Transverse colon (tissue), 4 donors: ENCODE measurements at regions not wholly inside any gene's neighbourhood (a gene's known extent, or its start where the extent isn't known, plus 50 kb on each side); places are given as distances from the start of the nearest gene placed in this dataset.

Source experiments
- DNase-seq: peaks from one replicate; pipeline ENCODE4 v3.0.0-alpha.2; 2019
- H3K27ac ChIP-seq, 4 donors: fragments of 200-600 bp; sonication (generic); 2 replicates each; pipeline ENCODE4 v1.5.1; 2016 to 2018; ENCODE audit warnings: inconsistent platforms in 4 of 4
- H3K27me3 ChIP-seq: fragments of 200-600 bp; sonication (generic); 2 replicates; pipeline ENCODE4 v1.5.1; 2017; ENCODE audit warnings: inconsistent platforms
- H3K36me3 ChIP-seq, 4 donors: fragments of 200-600 bp; sonication (generic); 2 replicates each; pipeline ENCODE4 v1.5.1; 2017 to 2019; ENCODE audit warnings: inconsistent platforms in 4 of 4
- H3K4me1 ChIP-seq, 4 donors: fragments of 200-600 bp; sonication (generic); 2 replicates each; pipeline ENCODE4 v1.5.1; 2017 to 2020; ENCODE audit warnings: inconsistent platforms in 4 of 4
- H3K4me3 ChIP-seq, 4 donors: fragments of 200-600 bp; sonication (generic); 1 replicate in 1 of 4; 2 replicates in 3 of 4; pipeline versions ENCODE4 v1.5.1 to v1.6.1; 2017 to 2019; ENCODE audit warnings: inconsistent platforms in 4 of 4
- H3K9me3 ChIP-seq, 2 donors: fragments of 200-600 bp; sonication (generic); 2 replicates each; pipeline ENCODE4 v1.5.1; 2017 to 2019; ENCODE audit warnings: inconsistent platforms in 2 of 2
- EP300 ChIP-seq: sonication (generic); formaldehyde crosslinking; IDR thresholded peaks from one replicate; pipeline ENCODE4 v1.6.1; 2017; ENCODE audit warnings: antibody characterized with exemption, low read depth
- POLR2A ChIP-seq: fragments of 450-650 bp; IDR thresholded peaks from one replicate; pipeline ENCODE4 v1.6.1; 2016; ENCODE audit warnings: antibody characterized with exemption, mild to moderate bottlenecking, moderate library complexity
- POLR2AphosphoS5 ChIP-seq, 3 donors: sonication (generic); formaldehyde crosslinking; IDR thresholded peaks; one replicate each; pipeline ENCODE4 v1.6.1; 2016; ENCODE audit warnings: antibody characterized with exemption in 3 of 3
- WGBS, 2 donors: methylation state at CpG; one replicate each; pipeline ENCODE4 v1.1.5; 2018; ENCODE audit warnings: low coverage in 1 of 2; 5-methylcytosine and 5-hydroxymethylcytosine counted together
- in situ Hi-C, 4 donors: fragments of 200-750 bp; cut with MboI; loops; one replicate each; pipeline versions ENCODE4 v1.15.0 to v1.15.1; 2017; ENCODE audit warnings: low sequenced_read_pairs in 3 of 4, low pct_ligation_motif_present in 1 of 4, low pct_unique_long_range_greater_than_20kb in 1 of 4
- intact Hi-C: fragments of 100-400 bp; cut with DNase I; formaldehyde crosslinking; loops from one replicate; pipeline ENCODE4 v1.15.1; 2023; ENCODE audit warnings: low total_unique reads
- TF ChIP-seq, protein P1 (sequence below), 5 experiments: fragments of 200-600 bp in 3 of 5; fragments of 450-650 bp in 2 of 5; sonication (generic) in 3 of 5; IDR thresholded peaks; 1 replicate in 2 of 5; 2 replicates in 3 of 5; pipeline ENCODE4 v1.5.1; 2016 to 2017; ENCODE audit warnings: antibody characterized with exemption in 5 of 5, inconsistent platforms in 3 of 5, mild to moderate bottlenecking in 2 of 5, moderate library complexity in 1 of 5

DNA sequence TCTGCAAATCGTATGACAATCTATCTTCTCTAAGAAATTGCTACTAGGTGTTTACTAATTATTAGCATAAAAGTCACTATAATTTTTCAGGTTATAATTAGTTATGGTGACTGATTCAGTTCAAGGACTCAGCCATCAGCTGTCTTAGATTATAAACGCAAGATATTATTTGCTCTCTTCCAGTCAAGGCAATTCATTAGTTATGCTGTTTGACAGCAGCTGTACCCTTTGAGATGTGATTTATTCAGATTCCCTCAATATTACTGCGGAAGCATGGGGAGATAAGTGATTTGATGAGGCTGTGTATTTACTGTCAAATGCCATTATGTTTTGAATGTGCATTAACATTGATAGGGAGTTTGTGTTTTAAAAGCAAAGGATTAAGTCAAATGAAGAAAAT is 558.9 kb upstream of the FSIP2 start:
- Histone ChIP-seq H3K9me3 (no peaks in the 10 kb centered on the region), H3K36me3 (no peaks in the 10 kb centered on the region), H3K4me1 (no peaks in the 10 kb centered on the region), H3K4me3 (no peak overlapping the region), H3K27ac (no peak overlapping the region), H3K27me3 (no peaks in the 10 kb centered on the region)
- WGBS, 2 donors: 58 to 61% methylated on average over 3 of the region's 3 CpGs
- TF ChIP-seq, protein P1, sequence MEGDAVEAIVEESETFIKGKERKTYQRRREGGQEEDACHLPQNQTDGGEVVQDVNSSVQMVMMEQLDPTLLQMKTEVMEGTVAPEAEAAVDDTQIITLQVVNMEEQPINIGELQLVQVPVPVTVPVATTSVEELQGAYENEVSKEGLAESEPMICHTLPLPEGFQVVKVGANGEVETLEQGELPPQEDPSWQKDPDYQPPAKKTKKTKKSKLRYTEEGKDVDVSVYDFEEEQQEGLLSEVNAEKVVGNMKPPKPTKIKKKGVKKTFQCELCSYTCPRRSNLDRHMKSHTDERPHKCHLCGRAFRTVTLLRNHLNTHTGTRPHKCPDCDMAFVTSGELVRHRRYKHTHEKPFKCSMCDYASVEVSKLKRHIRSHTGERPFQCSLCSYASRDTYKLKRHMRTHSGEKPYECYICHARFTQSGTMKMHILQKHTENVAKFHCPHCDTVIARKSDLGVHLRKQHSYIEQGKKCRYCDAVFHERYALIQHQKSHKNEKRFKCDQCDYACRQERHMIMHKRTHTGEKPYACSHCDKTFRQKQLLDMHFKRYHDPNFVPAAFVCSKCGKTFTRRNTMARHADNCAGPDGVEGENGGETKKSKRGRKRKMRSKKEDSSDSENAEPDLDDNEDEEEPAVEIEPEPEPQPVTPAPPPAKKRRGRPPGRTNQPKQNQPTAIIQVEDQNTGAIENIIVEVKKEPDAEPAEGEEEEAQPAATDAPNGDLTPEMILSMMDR (IDR thresholded peaks at IDR 0.05): no peak
- in situ Hi-C loops: no loop called here
- no peak for DNase-seq
- intact Hi-C loops: no loop called here

DNA sequence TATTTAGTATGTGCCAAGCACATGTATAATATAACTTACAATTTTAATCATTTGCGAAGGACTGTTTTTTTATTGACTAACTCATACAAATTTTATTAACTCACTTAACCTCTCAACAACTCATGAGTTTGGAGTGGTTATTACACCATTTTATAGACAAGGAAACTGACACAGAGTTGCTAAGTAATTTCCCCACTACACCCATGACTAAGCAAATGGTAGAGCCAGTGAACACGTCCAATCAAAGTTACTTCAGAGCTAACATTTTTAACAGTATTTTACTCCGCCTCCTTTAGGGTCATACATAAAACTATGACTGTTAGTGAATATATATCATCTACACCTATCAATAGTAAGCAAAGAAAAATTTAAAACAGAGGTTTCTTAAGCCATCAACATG is 556.7 kb upstream of the FSIP2 start:
- intact Hi-C loops: no loop called here
- no peak for TF ChIP-seq POLR2AphosphoS5 (IDR thresholded peaks at IDR 0.05)
- no peak for TF ChIP-seq EP300
- TF ChIP-seq, protein P1 (IDR thresholded peaks at IDR 0.05): no peak
- no peak for TF ChIP-seq POLR2A
- in situ Hi-C loops: no loop called here
- Histone ChIP-seq H3K9me3 (no peaks in the 10 kb centered on the region), H3K4me3 (no peak overlapping the region), H3K4me1 (no peaks in the 10 kb centered on the region), H3K27ac (no peak overlapping the region), H3K27me3 (no peaks in the 10 kb centered on the region), H3K36me3 (no peaks in the 10 kb centered on the region)
- 76 to 79% methylated on average over 3 of the region's 3 CpGs for WGBS, 2 donors
- no peak for DNase-seq

DNA sequence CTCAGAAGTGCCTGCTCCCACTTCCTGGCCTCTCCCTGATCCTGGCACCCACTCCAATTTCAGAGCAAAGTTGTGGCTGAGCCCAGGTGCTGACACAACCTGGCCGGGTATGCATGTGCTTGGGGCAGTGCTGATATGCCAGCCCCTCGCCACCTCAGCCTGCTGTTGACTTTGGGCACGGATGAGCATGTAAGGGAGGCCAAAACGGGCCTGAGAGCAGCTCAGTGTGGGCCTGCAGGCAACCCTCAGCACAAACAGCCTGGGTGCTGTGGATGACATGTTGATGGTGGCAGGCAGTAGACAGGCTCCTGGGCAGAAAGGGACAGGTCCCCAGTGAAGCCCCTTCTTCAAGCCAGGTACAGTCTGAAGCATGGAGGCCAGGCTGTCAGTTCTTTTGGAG is 553.6 kb upstream of the FSIP2 start:
- no peak overlapping the region for H3K4me3 ChIP-seq
- H3K9me3 ChIP-seq: no peaks in the 10 kb centered on the region
- TF ChIP-seq, protein P1 (IDR thresholded peaks at IDR 0.05): no peak
- TF ChIP-seq POLR2A: no peak
- TF ChIP-seq POLR2AphosphoS5 (IDR thresholded peaks at IDR 0.05): no peak
- no peak for TF ChIP-seq EP300
- in situ Hi-C loops: no loop called here
- H3K27me3 ChIP-seq: no peaks in the 10 kb centered on the region
- no peak overlapping the region for H3K27ac ChIP-seq
- intact Hi-C loops: no loop called here
- WGBS, 2 donors: 72% methylated on average over 4 of the region's 4 CpGs; no CpG with 5 or more reads in 1 of the 2 donors
- DNase-seq: no peak
- no peaks in the 10 kb centered on the region for H3K4me1 ChIP-seq
- no peaks in the 10 kb centered on the region for H3K36me3 ChIP-seq

DNA sequence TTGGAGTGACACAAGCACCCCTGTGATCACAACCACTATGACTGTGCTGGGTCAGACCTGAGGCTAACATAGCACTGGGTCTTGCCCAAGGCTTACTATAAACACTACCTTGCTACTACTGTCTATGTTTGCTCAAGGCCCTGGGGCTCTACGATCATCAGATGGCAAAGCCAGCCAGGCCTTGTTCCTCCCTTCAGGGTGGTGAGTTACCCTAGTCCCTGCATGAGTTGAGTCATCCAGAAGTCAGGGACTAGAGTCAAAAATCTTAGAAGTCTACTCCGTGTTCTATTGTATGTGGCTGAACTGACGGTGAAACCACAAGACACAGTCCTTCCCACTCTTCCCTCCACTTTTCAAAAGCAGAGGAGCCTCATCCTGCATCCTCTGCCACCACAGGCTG is 551.2 kb upstream of the FSIP2 start:
- no peak for DNase-seq
- WGBS, 2 donors: 77% methylated on average over 3 of the region's 3 CpGs; no CpG with 5 or more reads in 1 of the 2 donors
- no peaks in the 10 kb centered on the region for H3K27me3 ChIP-seq
- intact Hi-C loops (no loop called here), in situ Hi-C loops (no loop called here)
- no peaks in the 10 kb centered on the region for H3K4me1 ChIP-seq
- H3K4me3 ChIP-seq: no peak overlapping the region
- H3K36me3 ChIP-seq: no peaks in the 10 kb centered on the region
- TF ChIP-seq POLR2AphosphoS5 (IDR thresholded peaks at IDR 0.05) (no peak), POLR2A (no peak), EP300 (no peak)
- TF ChIP-seq, protein P1 (IDR thresholded peaks at IDR 0.05): no peak
- no peak overlapping the region for H3K27ac ChIP-seq
- peaks cover 0 to 2% of the 10 kb centered on the region in 2 donors for H3K9me3 ChIP-seq
